OCI-LY7 (cell line): ENCODE measurements at regions not wholly inside any gene's neighbourhood (a gene's known extent, or its start where the extent isn't known, plus 50 kb on each side); places are given as distances from the start of the nearest gene placed in this dataset.

ENCODE experiments used
- EZH2phosphoT487 ChIP-seq: fragments of 200-600 bp; sonication (generic); IDR thresholded peaks from 2 replicates; pipeline ENCODE4 v1.6.1; 2018; ENCODE audit warnings: low read depth, borderline replicate concordance, mild to moderate bottlenecking, mixed run types, antibody characterized with exemption, low read length, moderate library complexity, mixed read lengths
- TF ChIP-seq, protein P1 (sequence below): fragments of 200-600 bp; sonication (generic); conservative IDR thresholded peaks from 2 replicates; pipeline ENCODE4 v1.5.1; 2014; ENCODE audit warnings: mild to moderate bottlenecking, antibody characterized with exemption, low read length, moderate library complexity, mixed read lengths

DNA sequence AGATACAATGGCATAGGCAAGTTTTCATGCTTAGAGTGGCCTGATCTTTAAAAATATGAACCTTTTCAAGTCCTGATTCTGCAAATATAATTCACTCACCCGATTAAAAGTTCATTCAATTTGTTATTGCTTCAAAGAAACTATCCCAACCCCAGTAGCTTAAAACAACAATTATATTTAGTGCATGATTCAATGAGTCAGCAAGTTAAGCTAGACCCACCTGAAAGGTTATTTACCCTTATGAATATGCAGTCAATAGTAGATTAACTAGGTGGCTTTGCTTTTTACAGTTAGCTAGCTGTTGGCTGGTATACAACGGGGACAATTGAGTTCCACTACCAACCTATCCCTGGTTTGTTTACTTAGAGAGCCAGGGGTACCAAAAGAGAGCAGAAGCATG, 95.6 kb upstream of the ANKEF1 start:
- TF ChIP-seq, protein P1, sequence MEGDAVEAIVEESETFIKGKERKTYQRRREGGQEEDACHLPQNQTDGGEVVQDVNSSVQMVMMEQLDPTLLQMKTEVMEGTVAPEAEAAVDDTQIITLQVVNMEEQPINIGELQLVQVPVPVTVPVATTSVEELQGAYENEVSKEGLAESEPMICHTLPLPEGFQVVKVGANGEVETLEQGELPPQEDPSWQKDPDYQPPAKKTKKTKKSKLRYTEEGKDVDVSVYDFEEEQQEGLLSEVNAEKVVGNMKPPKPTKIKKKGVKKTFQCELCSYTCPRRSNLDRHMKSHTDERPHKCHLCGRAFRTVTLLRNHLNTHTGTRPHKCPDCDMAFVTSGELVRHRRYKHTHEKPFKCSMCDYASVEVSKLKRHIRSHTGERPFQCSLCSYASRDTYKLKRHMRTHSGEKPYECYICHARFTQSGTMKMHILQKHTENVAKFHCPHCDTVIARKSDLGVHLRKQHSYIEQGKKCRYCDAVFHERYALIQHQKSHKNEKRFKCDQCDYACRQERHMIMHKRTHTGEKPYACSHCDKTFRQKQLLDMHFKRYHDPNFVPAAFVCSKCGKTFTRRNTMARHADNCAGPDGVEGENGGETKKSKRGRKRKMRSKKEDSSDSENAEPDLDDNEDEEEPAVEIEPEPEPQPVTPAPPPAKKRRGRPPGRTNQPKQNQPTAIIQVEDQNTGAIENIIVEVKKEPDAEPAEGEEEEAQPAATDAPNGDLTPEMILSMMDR, result no peak
- no peak for TF ChIP-seq EZH2phosphoT487
